ENCODE measurements at regions not wholly inside any gene's neighbourhood (a gene's known extent, or its start where the extent isn't known, plus 50 kb on each side); places are given as distances from the start of the nearest gene placed in this dataset.
"Not testable (repeated sequence)": the region's sequence is repeated elsewhere in the genome, so short reads cannot be mapped to it uniquely, and the experiment has no call there.

DNA sequence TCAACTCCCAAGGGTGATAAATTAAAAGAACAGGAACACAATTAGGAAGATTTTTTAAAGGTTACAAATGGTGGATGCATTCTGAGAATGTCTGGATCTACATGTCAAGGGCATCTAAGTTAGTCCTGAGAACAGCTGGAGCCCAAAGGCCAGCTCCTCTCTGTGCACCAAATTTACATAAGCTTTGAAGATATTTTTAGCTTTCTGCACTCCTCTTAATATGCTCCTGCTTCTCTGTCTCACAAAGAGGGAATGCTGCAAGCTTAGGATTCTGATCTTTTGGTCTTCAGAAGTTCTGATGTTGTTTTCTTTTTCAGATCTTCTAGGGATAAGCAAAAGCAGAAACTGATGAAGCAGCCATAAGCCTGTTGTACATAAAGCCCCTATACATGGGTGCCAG lies 309.8 kb upstream of the NCAM1 start:
- intact Hi-C loops (cut with DNase I): no loop called here
- DNase-seq (ENCODE audit: low spot score): no peak

- no peak for DNase-seq (ENCODE audit: low spot score)
Measured at GRCh38 chr11:112652786-112653390, 308.3 kb upstream of the NCAM1 start.

DNA sequence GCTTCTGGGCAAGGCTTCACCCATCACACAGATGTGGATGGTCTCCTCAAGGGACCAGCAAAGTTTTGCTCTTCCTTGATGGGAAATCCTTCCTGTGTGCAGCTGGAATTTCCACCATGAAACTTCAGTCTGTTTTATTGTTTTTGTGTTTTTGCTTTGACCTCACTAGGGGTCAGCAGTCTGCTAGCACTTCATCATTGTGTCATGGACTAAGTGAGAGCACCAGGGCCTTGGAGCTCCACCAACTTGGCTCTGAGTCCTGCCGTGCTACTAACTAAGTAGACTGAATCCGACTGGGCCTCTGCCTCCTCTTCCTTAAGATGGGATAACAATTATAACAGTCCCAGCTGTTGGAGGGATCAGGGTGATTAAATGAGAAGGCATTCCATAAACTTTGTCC lies 305.8 kb upstream of the NCAM1 start:
- intact Hi-C loops (cut with DNase I): loop anchor here in 1 of 2 donors (2.0 kb wide), 1 partner anchor 63 kb away; no protein-coding TSS in a partner anchor
- peak; percentile 88 for DNase-seq (ENCODE audit: low spot score)

More at GRCh38 chr11:112652786-112653390, 308.3 kb upstream of the NCAM1 start:
- intact Hi-C loops (cut with DNase I): no loop called here

GRCh38 chr11:112656772-112657428 lies 304.3 kb upstream of the NCAM1 start:
- no peak for DNase-seq (ENCODE audit: low spot score)
- intact Hi-C loops (cut with DNase I): no loop called here

GRCh38 chr11:112658431-112658878 lies 302.8 kb upstream of the NCAM1 start:
- no peak for DNase-seq (ENCODE audit: low spot score)
- intact Hi-C loops (cut with DNase I): no loop called here

- intact Hi-C loops (cut with DNase I): loop anchor here in 1 of 2 donors (10.0 kb wide), 1 partner anchor 74 kb away; no protein-coding TSS in a partner anchor
- no peak for DNase-seq (ENCODE audit: low spot score)
Measured at GRCh38 chr11:112661146-112661545, 300.1 kb upstream of the NCAM1 start.

GRCh38 chr11:112661571-112661970 lies 299.6 kb upstream of the NCAM1 start:
- intact Hi-C loops (cut with DNase I): loop anchor here in 1 of 2 donors (10.0 kb wide), 1 partner anchor 73 kb away; no protein-coding TSS in a partner anchor
- DNase-seq (ENCODE audit: low spot score): no peak

GRCh38 chr11:112662554-112662953 lies 298.7 kb upstream of the NCAM1 start:
- intact Hi-C loops (cut with DNase I): loop anchor here in 1 of 2 donors (10.0 kb wide), 1 partner anchor 72 kb away; no protein-coding TSS in a partner anchor
- no peak for DNase-seq (ENCODE audit: low spot score)

DNA sequence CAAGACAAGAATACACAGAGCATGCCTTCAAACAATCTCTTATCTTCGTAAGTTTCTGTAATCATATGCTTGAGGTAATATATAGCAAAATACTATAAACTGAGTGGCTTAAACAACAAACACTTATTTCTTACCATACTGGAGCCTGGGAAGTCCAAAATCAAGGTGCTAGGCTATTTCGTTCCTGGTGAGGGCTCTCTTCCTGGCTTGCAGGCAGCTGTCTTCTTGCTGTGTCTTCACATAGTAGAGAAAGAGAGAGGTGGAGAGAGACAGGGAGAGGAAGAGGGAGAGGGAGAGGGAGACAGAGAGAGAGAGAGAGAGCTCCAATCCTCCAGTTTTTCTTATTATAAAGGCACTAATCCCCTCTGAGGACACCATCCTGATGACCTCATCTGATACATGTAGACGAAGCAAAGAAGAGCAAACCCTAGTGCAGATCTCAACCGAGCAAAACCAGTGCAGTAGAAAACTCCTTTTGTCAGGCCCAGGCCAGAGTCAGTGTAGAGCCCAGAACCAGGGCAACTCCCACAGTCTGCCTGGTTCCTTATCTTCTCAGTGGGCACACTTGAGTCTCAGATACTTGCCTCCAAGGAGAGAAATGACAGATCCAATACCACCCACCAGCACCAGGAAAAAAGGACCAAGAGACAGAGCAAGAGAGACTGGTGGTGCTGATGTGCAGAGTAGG lies 297.1 kb upstream of the NCAM1 start:
- no peak for DNase-seq (ENCODE audit: low spot score)
- intact Hi-C loops (cut with DNase I): loop anchor here in 1 of 2 donors (10.0 kb wide), 1 partner anchor 71 kb away; no protein-coding TSS in a partner anchor

DNA sequence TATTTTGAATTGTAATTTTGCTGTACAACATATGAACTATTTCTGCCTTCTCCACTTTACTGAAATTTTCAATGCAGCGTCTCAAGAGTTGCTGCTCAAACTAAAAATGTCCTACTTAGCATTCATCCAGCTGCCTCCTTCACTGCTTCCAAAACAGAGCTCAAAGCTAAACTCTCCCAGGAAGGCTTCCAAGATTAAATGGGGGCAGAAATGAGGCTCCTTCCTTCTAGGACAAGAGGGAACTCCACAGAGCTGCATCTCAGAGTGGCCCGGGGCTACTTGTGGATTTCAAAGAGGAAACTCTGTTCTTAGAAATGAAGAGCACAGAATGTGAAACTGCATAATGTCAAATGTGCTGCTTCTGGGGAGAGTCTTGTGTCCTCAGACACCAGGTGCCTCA lies 295.9 kb upstream of the NCAM1 start:
- DNase-seq (ENCODE audit: low spot score): no peak
- intact Hi-C loops (cut with DNase I): loop anchor here in 1 of 2 donors (10.0 kb wide), 1 partner anchor 70 kb away; no protein-coding TSS in a partner anchor

DNA sequence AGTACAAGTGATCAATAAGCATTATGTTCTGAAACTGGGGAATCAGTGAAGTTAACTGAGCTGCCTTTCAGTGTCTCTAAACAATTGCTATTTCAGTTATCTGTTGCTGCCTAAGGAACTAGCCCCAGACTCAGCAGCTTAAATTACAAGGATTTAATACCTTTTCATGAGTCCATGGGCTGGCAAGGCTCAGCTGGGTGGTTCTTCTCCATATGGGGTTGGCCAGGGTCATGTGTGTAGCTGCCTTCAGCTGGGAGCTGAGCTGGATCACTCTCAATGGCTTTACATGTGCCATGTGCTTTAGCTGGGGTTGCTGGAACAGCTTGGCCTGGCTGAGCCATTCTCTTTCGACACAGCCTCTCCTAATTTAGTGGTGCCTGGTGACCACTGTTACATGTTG lies 295.0 kb upstream of the NCAM1 start:
- no peak for DNase-seq (ENCODE audit: low spot score)
- intact Hi-C loops (cut with DNase I): loop anchor here in 1 of 2 donors (10.0 kb wide), 1 partner anchor 69 kb away; no protein-coding TSS in a partner anchor

DNA sequence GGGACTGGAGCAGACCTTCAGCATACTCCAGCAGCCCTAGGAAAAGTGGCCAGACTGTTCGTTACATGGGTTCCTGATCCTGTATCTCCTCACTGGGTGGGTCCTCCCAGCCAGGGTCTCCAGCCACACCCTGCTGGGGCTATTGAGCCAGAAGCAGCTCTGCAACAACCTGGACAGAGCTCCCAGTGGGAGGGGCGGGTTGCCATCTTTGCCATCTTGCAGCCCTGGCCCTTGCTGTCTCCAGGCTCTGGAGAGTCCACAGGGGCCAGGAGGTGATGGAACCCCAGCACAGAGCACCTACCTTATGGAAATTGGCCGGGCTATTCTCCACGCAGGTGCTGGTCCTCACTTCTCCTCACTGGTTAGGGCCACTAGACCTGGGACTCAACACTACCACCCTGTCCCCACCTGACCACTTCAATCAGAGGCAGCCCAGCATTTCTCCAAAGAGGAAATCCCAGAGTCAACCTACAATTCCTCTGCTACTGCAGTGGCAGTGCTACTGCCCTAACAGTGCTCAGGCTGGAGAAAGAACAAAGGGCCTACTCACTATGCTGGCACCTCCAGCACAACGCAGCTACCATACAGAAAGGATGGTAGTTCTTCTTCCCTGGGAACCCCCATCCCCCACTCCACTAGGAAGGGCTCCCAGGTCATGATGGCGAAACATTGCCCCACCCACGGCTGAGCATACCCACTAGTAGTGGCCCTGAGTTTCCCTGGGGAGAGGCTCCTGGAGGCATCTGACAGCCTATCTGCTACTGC lies 290.2 kb upstream of the NCAM1 start:
- DNase-seq (ENCODE audit: low spot score): no peak
- intact Hi-C loops (cut with DNase I): no loop called here

DNA sequence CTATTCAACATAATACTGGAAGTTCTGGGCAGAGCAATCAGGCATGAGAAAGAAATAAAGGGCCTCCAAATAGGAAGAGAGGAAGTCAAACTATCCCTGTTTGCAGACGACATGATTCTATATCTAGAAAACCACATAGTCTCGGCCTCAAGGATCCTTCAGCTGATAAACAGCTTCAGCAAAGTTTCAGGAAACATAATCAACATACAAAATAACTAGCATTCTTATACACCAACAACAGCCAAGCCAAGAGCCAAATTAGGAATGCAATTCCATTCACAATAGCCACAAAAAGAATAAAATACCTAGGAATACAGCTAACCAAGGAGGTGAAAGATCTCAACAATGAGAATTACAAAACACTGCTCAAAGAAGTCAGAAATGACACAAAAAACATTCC lies 287.8 kb upstream of the NCAM1 start:
- DNase-seq (ENCODE audit: low spot score): not testable (repeated sequence)

GRCh38 chr11:112685111-112685510 lies 276.1 kb upstream of the NCAM1 start:
- intact Hi-C loops (cut with DNase I): no loop called here
- no peak for DNase-seq (ENCODE audit: low spot score)

More for the DNA sequence above, 287.8 kb upstream of the NCAM1 start:
- intact Hi-C loops (cut with DNase I): loop anchor here in 1 of 2 donors (2.0 kb wide), 1 partner anchor 75 kb away; no protein-coding TSS in a partner anchor

- intact Hi-C loops (cut with DNase I): no loop called here
- DNase-seq (ENCODE audit: low spot score): no peak
Measured at GRCh38 chr11:112689851-112690250, 271.4 kb upstream of the NCAM1 start.

GRCh38 chr11:112693781-112694180 lies 267.4 kb upstream of the NCAM1 start:
- DNase-seq (ENCODE audit: low spot score): no peak
- intact Hi-C loops (cut with DNase I): no loop called here

DNA sequence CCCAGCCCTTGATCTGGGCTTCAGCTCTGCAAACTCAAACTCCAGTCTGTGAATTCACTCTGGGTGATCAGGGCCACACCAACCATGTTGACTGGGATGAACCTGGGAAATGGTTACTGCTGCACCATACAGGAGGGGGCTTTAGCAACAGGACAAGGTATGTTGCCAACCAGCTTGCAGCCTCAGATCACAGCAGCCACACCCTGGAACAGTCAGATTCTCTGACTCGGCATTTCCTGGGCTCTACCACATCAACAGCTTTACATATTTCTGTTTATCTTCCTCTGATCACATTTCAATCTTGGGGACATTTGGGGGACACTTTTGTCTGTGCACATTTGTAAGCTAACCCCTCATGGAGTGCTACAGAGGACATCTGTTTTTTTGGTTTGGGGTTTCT lies 267.0 kb upstream of the NCAM1 start:
- intact Hi-C loops (cut with DNase I): no loop called here
- no peak for DNase-seq (ENCODE audit: low spot score)

DNA sequence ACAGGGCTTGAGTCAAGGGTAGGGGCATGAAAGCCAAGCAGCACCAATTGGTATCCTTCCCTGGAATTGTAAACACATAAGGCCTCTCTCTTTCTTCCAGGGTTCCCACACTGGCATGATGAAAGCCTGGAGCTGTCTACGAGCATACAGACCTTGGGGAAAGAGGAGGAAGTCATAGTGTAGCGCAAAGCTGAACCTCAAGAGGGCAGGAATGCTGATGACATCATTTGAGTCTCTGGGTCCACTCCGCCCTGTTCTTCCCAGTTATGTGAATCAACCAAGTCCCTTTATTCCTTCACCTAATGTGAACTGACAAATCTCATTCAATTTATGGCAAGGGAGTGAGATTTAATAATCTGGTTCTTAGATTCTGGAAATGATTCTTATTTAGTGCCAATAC lies 266.4 kb upstream of the NCAM1 start:
- DNase-seq (ENCODE audit: low spot score): no peak
- intact Hi-C loops (cut with DNase I): no loop called here
